ENCODE measurements at regions not wholly inside any gene's neighbourhood (a gene's known extent, or its start where the extent isn't known, plus 50 kb on each side); places are given as distances from the start of the nearest gene placed in this dataset.
A peak's percentile ranks its signal among the peaks of the same experiment; 100 is the strongest.

DNA sequence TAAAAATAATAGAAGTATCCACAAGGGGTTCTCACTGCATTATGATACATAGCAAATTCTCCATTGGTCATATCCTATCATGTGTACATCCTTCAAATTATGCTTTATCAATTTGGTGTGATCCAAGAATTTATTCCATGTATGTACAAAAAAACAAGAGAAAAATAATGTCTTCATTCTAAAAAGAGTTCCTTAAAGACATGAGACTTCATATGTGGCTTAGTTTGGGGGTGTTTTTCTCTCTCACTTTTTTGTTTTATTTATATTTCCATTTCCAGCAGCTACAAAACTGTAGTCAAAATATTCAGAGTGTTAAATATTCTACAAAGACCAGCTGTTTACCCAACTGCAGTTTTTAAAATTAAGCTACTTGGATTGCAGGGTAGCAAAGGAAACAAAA is 972.0 kb downstream of the DTWD2 start:
- no peak overlapping the region for H3K4me3 ChIP-seq (ENCODE audit: low read depth, low read length)
- TF ChIP-seq, protein P1, sequence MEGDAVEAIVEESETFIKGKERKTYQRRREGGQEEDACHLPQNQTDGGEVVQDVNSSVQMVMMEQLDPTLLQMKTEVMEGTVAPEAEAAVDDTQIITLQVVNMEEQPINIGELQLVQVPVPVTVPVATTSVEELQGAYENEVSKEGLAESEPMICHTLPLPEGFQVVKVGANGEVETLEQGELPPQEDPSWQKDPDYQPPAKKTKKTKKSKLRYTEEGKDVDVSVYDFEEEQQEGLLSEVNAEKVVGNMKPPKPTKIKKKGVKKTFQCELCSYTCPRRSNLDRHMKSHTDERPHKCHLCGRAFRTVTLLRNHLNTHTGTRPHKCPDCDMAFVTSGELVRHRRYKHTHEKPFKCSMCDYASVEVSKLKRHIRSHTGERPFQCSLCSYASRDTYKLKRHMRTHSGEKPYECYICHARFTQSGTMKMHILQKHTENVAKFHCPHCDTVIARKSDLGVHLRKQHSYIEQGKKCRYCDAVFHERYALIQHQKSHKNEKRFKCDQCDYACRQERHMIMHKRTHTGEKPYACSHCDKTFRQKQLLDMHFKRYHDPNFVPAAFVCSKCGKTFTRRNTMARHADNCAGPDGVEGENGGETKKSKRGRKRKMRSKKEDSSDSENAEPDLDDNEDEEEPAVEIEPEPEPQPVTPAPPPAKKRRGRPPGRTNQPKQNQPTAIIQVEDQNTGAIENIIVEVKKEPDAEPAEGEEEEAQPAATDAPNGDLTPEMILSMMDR (conservative IDR thresholded peaks at IDR 0.05; ENCODE audit: low read depth, low read length), result no peak
- DNase-seq (ENCODE audit: low read depth), result no peak

DNA sequence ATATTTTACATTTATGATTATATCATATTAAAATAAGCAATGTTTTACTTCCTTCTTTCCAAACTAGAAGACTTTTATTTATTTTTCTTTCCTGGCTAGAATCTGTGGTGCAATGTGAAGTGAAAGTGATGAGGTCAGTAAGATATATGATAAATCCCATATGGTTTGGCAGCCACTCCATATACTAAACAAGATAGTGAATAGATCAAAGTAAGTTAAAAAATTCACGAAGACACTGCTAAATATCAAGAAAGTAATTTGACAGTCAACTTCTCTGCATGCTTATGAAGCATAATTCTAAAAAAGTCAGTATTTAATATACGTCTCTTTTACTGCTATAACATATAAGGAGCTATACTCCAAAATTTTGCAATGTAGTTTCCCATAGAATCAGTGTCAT is 972.8 kb downstream of the DTWD2 start:
- no peak overlapping the region for H3K4me3 ChIP-seq (ENCODE audit: low read depth, low read length)
- DNase-seq (ENCODE audit: low read depth), result no peak
- TF ChIP-seq, protein P1 (conservative IDR thresholded peaks at IDR 0.05; ENCODE audit: low read depth, low read length), result no peak

DNA sequence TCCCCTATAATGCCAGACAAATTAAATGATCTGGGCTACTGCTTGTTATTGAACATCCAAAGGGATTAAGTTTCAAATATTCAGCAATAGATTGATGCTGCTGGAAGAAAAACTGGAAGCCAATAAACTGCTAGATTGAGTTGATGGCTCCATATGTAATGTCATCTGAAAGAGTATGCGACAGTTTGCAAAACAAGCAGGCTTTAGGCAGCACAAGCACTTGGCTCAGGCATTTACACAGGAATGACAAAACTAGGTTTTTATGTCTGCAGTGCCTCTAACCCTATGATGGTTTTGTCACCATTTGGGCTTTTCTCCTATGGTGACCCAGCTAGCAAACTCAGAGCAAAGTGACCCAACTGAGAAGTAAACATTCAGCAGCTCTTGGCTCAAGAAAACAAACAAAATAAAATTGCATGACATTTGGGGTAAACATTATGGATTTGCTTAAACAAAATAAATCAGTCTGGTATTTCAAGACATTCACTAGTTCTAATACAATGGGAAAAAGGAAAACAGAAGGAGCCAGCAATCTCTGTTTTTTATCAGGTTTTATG is 978.5 kb downstream of the DTWD2 start:
- no peak for DNase-seq (ENCODE audit: low read depth)
- no peak overlapping the region for H3K4me3 ChIP-seq (ENCODE audit: low read depth, low read length)
- TF ChIP-seq, protein P1 (conservative IDR thresholded peaks at IDR 0.05; ENCODE audit: low read depth, low read length), result no peak

DNA sequence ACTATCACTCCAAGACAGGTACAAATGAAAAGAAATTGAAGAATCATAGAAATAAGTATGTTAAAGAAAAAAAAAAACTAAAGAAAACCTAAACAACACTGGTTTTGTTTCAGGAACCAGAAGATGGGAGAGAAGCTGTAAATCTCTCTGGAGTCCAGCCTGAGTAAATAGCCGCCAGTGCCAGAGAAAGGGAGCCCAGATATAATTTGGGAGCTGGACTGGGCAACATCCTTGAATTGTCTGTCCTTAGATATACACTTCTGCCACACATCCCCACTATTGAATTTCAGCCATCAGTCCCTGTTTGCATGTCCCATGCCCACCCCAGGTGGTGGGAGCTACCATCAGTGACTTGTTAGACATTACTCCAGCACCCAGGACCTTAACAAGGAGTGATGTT is 979.6 kb downstream of the DTWD2 start:
- TF ChIP-seq, protein P1 (conservative IDR thresholded peaks at IDR 0.05; ENCODE audit: low read depth, low read length), result no peak
- no peak for DNase-seq (ENCODE audit: low read depth)

DNA sequence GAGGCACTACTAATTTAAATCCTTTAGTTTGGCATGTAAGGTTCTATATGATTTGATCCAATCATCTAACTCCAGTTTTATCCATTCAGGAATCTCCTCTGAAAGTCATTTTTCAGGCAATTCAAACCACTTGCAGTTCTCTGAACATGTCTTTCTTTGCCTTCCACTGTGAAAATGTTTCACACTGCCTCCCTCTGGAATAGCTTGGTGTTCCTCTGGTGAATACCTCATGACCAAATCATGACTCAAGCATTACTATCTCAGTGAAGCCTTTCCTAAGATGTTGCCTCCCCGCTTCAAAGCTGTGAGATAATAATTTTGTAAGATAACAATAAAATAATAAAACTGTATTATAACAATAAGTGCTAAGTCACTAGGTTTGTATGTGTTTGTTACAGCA is 981.1 kb downstream of the DTWD2 start:
- TF ChIP-seq, protein P1 (conservative IDR thresholded peaks at IDR 0.05; ENCODE audit: low read depth, low read length), result peak; percentile 28
- DNase-seq (ENCODE audit: low read depth), result no peak
- H3K4me3 ChIP-seq (ENCODE audit: low read depth, low read length), result no peak overlapping the region

More for the DNA sequence above, 979.6 kb downstream of the DTWD2 start:
- no peak overlapping the region for H3K4me3 ChIP-seq (ENCODE audit: low read depth, low read length)

DNA sequence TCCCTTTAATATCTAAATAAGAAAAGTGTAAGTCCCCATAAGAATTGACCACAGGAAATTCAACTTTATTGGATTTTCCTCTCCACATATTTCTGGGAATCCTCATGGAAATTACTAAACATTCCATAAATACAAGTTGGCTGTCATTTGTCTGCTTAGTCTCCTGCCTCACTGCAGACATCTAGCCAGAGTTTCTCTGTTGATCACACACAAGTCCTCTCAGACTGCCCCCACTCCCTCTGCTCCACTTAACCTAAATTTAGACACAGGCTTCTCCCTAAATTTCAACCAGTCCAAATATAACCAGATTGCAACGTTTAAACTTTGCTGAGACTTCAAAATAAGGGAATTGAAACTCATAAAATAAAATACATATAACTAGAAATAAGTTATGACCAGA is 982.1 kb downstream of the DTWD2 start:
- TF ChIP-seq, protein P1 (conservative IDR thresholded peaks at IDR 0.05; ENCODE audit: low read depth, low read length), result no peak
- DNase-seq (ENCODE audit: low read depth), result no peak
- H3K4me3 ChIP-seq (ENCODE audit: low read depth, low read length), result no peak overlapping the region

DNA sequence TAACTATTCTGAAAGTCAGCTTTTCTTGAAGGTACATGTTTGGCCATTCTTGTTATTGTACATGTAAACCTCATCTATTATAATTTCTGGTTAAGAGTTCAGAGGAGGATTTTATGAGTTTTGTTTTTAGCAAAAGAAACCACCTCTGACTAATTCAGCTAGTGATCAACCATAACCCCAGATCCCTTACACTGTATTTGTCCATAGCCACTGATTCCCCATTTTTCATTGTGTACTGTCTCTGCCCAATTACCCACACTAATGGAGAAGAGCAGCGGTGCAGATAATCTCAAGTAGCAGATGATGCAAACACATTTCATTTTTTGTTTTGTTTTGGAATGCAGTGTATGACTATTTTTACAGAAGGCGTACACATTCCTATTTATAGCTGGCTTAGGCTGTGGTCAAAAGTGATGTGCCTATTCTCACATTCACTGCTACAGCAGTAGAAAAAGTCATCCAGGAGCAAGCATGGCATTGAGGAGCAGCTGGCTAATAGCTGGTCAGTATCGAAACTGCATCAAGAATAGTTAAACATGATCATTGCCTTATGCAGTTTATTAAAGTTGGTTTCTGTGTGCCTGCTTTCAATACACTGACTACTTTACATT is 988.3 kb downstream of the DTWD2 start:
- TF ChIP-seq, protein P1 (conservative IDR thresholded peaks at IDR 0.05; ENCODE audit: low read depth, low read length), result no peak
- DNase-seq (ENCODE audit: low read depth), result no peak
- H3K4me3 ChIP-seq (ENCODE audit: low read depth, low read length), result no peak overlapping the region
